ENCODE measurements at regions not wholly inside any gene's neighbourhood (a gene's known extent, or its start where the extent isn't known, plus 50 kb on each side); places are given as distances from the start of the nearest gene placed in this dataset.

- no peak for DNase-seq (ENCODE audit: insufficient read length, low spot score)
- no peak for TF ChIP-seq CTCF (IDR thresholded peaks at IDR 0.05; ENCODE audit: insufficient read depth, missing control alignments)
- FAIRE-seq = no peak
Measured at GRCh38 chr13:42392716-42393572, 121.0 kb downstream of the AKAP11 start.

- FAIRE-seq (no peak), DNase-seq (ENCODE audit: insufficient read length, low spot score) (no peak)
- no peak for TF ChIP-seq CTCF (IDR thresholded peaks at IDR 0.05; ENCODE audit: insufficient read depth, missing control alignments)
Measured at GRCh38 chr13:42393573-42394360, 121.8 kb downstream of the AKAP11 start.

- DNase-seq (ENCODE audit: insufficient read length, low spot score) = no peak
- no peak for FAIRE-seq
Measured at GRCh38 chr13:42394361-42394708, 122.4 kb downstream of the AKAP11 start.

DNA sequence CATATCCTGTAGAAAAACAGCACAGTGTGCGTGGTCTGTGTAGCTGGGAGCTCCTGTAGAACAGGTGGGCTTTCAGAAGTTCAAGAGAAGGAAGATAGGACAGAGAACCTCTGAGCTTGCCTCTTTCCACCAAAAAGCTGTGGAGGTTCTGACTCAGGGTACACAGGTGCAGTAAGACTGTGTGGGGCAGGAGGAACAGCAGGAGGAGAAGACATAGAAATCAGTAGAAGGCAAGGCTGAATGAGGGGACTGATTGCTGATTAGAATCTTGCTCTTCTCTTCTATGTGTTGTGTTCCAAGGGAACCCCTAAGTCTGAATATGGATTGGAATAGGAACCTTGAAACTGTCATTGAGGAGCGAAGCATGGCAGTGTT, 122.7 kb downstream of the AKAP11 start:
- FAIRE-seq (no peak), DNase-seq (ENCODE audit: insufficient read length, low spot score) (no peak)
- no peak for TF ChIP-seq CTCF (IDR thresholded peaks at IDR 0.05; ENCODE audit: insufficient read depth, missing control alignments)

More at GRCh38 chr13:42394361-42394708, 122.4 kb downstream of the AKAP11 start:
- no peak for TF ChIP-seq CTCF (IDR thresholded peaks at IDR 0.05; ENCODE audit: insufficient read depth, missing control alignments)

GRCh38 chr13:42395086-42395821, 123.3 kb downstream of the AKAP11 start:
- FAIRE-seq (no peak), DNase-seq (ENCODE audit: insufficient read length, low spot score) (no peak)
- no peak for TF ChIP-seq CTCF (IDR thresholded peaks at IDR 0.05; ENCODE audit: insufficient read depth, missing control alignments)

DNA sequence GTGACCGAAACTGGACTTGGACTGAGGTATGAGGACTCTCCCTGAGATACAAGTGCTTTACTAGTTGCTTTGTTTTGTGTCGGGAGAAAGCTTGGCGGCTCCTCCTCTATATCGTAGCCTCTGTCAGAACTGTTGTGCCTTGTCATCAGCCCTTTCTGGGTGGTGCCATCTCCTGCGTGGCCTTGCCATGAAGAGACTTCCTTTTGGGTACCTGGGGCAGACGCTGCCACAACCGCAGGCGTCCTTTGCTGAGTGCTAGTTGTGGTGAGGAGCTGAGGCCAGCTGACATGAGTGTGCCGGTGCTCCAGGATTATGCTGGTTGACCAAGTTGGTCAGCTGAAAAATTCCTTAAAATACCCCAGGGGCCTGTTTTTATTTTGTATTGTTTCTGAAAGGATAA, 124.5 kb downstream of the AKAP11 start:
- no peak for TF ChIP-seq CTCF (IDR thresholded peaks at IDR 0.05; ENCODE audit: insufficient read depth, missing control alignments)
- DNase-seq (ENCODE audit: insufficient read length, low spot score) (no peak), FAIRE-seq (no peak)

All from D721Med (cell line).